Activated CD8-positive, alpha-beta memory T cell treated with anti-CD3 and anti-CD28 coated beads, Interleukin-2, amount 10 ng/mL, durations not matched to agents 7 days and 5 days (primary cell): ENCODE measurements at regions not wholly inside any gene's neighbourhood (a gene's known extent, or its start where the extent isn't known, plus 50 kb on each side); places are given as distances from the start of the nearest gene placed in this dataset.
"Not testable (repeated sequence)": the region's sequence is repeated elsewhere in the genome, so short reads cannot be mapped to it uniquely, and the experiment has no call there.

Experiments used
- ATAC-seq: fragments of 150-1000 bp; cut with Tn5 transposase; one replicate; pipeline ENCODE4 v1.10.0; 2021; ENCODE audit warnings: moderate library complexity
- CTCF ChIA-PET: fragments of 350-600 bp; sonication (Branson Sonifier 250); formaldehyde crosslinking; loops from one replicate; lab custom pipeline; 2021; ENCODE audit warnings: antibody characterized with exemption; lab: Charles Lee
- DNase-seq: peaks from one replicate; pipeline ENCODE4 v3.0.0-alpha.2; 2020
- H3K27ac Mint-ChIP-seq: one replicate; pipeline ENCODE4 v1.8.0; 2021; ENCODE audit warnings: mild to moderate bottlenecking, mixed read lengths
- H3K27me3 Mint-ChIP-seq: one replicate; pipeline ENCODE4 v1.8.0; 2021; ENCODE audit warnings: mixed read lengths
- H3K36me3 Mint-ChIP-seq: one replicate; pipeline ENCODE4 v1.8.0; 2021; ENCODE audit warnings: mild to moderate bottlenecking, mixed read lengths
- H3K4me1 Mint-ChIP-seq: one replicate; pipeline ENCODE4 v1.8.0; 2021; ENCODE audit warnings: mixed read lengths
- H3K4me3 Mint-ChIP-seq: one replicate; pipeline ENCODE4 v1.8.0; 2021; ENCODE audit warnings: mild to moderate bottlenecking, moderate library complexity, mixed read lengths
- H3K9me3 Mint-ChIP-seq: one replicate; pipeline ENCODE4 v1.8.0; 2022; ENCODE audit warnings: low read depth, mixed read lengths

DNA sequence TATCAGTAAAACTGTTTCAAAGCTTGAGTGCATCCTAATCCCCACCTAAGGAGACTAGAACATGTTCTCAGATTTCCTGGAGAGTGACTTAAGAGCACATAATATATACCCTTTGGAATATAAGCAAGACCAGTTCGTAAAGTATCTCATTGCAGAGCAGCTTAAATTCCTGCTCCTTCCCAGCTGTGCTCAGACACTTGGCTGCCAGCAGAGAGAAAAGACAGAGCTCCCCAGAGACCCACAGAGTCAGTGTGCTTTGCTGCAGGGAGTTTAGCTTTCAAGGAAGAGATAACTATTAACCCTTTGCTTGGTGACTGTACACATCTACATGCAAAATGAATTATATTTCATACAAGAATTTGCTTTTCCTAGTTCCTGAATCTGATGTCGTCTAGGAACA, 338.1 kb upstream of the ARHGEF26 start:
- Mint-ChIP-seq H3K9me3 (no peaks in the 10 kb centered on the region), H3K4me3 (no peak overlapping the region), H3K27me3 (peaks cover 10% of the 10 kb centered on the region), H3K4me1 (no peaks in the 10 kb centered on the region), H3K27ac (no peak overlapping the region), H3K36me3 (no peaks in the 10 kb centered on the region)
- DNase-seq = no peak
- CTCF ChIA-PET = no interaction called here
- no peak for ATAC-seq

DNA sequence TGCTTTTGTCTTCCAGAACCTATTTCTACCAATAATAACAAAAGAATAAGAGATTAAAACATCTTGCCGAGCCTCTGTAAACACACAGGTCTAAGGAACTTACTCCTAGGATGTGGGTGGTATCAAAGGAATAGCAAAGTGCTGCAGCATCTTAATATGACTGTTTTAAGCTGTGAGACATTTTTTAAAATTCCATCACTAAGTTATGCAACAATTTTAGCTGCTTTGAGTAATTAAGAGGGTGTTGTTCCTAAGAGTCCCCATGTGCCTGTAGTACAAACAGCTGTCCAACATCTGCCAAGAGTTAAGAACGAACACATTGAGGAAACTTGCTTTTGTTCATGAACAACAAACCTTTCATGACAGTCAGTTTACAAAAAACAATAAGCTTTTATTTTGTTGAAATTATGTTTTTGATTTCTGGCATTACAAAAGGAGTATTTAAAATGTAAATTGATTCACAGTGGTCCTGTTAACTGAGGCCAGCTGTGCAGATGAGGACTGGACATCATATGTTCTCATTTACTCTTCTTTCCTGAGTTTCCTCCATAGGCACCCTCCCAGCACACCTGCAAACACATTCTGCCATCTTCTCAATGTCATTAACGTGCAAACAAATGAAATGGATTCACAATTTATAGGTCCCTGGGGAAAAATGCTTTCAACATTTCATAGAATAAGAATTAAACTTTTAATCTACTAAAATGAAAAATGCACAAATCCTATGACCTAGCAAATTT, 337.3 kb upstream of the ARHGEF26 start:
- CTCF ChIA-PET = no interaction called here
- Mint-ChIP-seq H3K36me3 (no peaks in the 10 kb centered on the region), H3K4me1 (no peaks in the 10 kb centered on the region), H3K4me3 (no peak overlapping the region), H3K27me3 (peaks cover 9% of the 10 kb centered on the region), H3K27ac (no peak overlapping the region), H3K9me3 (no peaks in the 10 kb centered on the region)
- ATAC-seq (no peak), DNase-seq (no peak)

DNA sequence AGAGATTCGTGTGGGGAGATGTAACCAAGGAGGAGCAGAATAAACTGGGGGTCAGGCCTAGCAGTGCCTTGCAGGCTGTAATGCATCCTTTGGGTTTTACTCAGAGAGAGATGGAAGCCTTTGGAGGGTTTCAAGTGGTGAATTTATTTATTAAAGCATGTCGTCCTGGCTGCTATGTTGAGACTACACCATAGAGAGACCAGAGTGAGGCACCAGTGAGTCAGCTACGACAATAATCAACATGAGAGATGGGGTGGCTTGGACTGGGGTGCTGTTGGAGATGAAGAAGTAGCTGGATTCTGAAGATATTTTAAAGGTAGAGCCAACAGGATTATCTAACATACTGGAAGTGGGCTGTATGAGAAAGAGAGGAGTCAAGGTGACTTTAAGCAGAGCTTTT, 335.3 kb upstream of the ARHGEF26 start:
- Mint-ChIP-seq H3K36me3 (no peaks in the 10 kb centered on the region), H3K27ac (no peak overlapping the region), H3K27me3 (peaks cover 3% of the 10 kb centered on the region), H3K9me3 (no peaks in the 10 kb centered on the region), H3K4me3 (no peak overlapping the region), H3K4me1 (no peaks in the 10 kb centered on the region)
- CTCF ChIA-PET = no interaction called here
- no peak for ATAC-seq
- DNase-seq = no peak

DNA sequence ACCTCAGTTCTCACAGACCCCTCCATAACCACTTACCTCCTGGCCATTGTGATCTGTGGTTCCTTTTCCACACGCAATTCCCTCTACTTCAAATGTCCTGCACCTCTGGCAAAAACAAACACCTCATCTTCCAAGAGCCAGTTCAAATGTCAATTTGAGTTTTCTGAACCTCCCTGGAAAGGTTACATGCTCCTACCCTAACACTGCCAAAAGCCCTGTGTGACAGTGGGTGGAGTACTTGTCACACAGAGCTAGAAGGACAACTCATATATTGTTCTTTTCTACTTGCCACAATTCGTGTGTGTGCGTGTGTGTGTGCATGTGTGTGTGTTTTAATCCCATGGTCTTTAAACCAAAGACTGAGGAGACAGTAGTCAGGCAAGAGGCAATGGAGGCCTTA, 331.8 kb upstream of the ARHGEF26 start:
- DNase-seq (no peak), ATAC-seq (no peak)
- no peak overlapping the region for H3K4me3 Mint-ChIP-seq
- CTCF ChIA-PET = no interaction called here
- H3K27me3 Mint-ChIP-seq = no peaks in the 10 kb centered on the region
- H3K4me1 Mint-ChIP-seq = no peaks in the 10 kb centered on the region
- H3K36me3 Mint-ChIP-seq = no peaks in the 10 kb centered on the region
- H3K9me3 Mint-ChIP-seq = peaks cover 4% of the 10 kb centered on the region
- no peak overlapping the region for H3K27ac Mint-ChIP-seq

DNA sequence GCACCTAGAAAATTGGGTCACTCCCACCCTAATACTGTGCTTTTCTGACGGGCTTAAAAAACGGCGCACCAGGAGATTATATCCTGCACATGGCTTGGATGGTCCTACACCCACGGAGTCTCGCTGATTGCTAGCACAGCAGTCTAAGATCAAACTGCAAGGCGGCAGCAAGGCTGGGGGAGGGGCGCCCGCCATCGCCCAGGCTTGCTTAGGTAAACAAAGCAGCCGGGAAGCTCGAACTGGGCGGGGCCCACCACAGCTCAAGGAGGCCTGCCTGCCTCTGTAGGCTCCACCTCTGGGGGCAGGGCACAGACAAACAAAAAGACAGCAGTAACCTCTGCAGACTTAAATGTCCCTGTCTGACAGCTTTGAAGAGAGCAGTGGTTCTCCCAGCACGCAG, 324.1 kb upstream of the ARHGEF26 start:
- H3K36me3 Mint-ChIP-seq, H3K27ac Mint-ChIP-seq, H3K4me1 Mint-ChIP-seq, DNase-seq, CTCF ChIA-PET, H3K4me3 Mint-ChIP-seq, H3K9me3 Mint-ChIP-seq, H3K27me3 Mint-ChIP-seq, ATAC-seq: not testable (repeated sequence)

DNA sequence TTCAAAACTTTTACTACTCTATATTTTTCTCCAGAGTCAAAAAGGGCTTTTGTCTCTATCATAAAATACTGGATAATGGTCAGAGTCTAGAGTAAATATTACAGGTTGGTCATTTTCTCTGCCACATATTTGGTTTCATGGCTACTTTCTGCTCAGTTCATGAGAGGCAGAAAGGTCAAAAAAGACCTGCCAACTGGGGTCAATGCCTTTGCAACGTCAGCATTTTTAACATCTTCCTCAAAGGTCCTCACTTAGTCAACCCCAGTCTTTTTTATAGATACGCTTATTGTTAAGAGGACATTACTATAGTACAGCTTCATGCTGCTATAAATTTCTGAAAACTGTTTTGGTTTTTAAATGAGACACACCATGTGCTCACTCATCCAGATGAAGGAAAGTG, 312.1 kb upstream of the ARHGEF26 start:
- CTCF ChIA-PET = no interaction called here

DNA sequence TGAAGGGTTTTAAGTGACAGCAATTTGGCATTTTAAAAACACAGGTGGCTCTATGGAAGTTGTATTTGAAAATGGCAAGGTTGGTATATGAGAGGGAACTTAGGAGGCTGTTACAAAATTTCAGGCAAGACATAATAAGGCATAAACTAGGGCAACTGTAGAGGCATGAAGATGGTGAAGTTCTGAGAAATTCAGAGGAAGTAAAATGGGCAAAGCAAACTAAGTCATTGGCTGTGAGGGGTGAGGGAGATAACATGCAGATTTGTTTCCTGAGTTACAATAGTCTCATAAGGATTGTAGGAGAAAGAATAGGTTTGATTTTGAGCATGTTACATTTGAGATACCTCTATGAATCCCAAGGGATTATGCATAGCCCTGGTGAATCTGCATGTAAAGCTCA, 302.9 kb upstream of the ARHGEF26 start:
- no peak overlapping the region for H3K27ac Mint-ChIP-seq
- no peak overlapping the region for H3K4me3 Mint-ChIP-seq
- H3K36me3 Mint-ChIP-seq = no peaks in the 10 kb centered on the region
- H3K27me3 Mint-ChIP-seq = no peaks in the 10 kb centered on the region
- peaks cover 2% of the 10 kb centered on the region for H3K4me1 Mint-ChIP-seq
- CTCF ChIA-PET = no interaction called here
- ATAC-seq = no peak
- H3K9me3 Mint-ChIP-seq = no peaks in the 10 kb centered on the region
- no peak for DNase-seq

More for the DNA sequence above, 312.1 kb upstream of the ARHGEF26 start:
- H3K4me3 Mint-ChIP-seq = no peak overlapping the region
- ATAC-seq (no peak), DNase-seq (no peak)
- no peaks in the 10 kb centered on the region for H3K4me1 Mint-ChIP-seq
- no peaks in the 10 kb centered on the region for H3K36me3 Mint-ChIP-seq
- peaks cover 10% of the 10 kb centered on the region for H3K27me3 Mint-ChIP-seq
- H3K27ac Mint-ChIP-seq = no peak overlapping the region
- H3K9me3 Mint-ChIP-seq = no peaks in the 10 kb centered on the region

DNA sequence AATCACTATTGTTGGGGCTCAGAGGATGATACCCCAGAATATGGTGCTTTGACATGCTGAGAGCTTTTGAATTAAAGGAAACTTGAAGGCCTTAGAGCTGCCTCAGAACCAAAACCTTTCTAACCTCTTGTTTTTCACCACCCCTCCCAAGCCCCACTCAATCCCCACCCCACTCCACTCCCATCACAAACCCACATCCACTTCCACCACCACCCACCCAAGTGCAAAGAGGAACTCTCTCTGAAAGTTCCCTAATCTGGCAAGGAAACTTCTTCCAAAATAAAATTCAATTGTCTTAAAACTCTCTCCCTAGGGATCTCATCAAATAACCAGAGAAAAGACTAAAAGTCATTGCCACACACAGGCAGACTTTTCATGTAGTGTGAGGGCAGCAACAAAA, 301.2 kb upstream of the ARHGEF26 start:
- Mint-ChIP-seq H3K4me1 (peaks cover 2% of the 10 kb centered on the region), H3K27me3 (no peaks in the 10 kb centered on the region), H3K4me3 (no peak overlapping the region), H3K9me3 (no peaks in the 10 kb centered on the region), H3K36me3 (no peaks in the 10 kb centered on the region), H3K27ac (no peak overlapping the region)
- DNase-seq (no peak), ATAC-seq (no peak)
- CTCF ChIA-PET = no interaction called here

DNA sequence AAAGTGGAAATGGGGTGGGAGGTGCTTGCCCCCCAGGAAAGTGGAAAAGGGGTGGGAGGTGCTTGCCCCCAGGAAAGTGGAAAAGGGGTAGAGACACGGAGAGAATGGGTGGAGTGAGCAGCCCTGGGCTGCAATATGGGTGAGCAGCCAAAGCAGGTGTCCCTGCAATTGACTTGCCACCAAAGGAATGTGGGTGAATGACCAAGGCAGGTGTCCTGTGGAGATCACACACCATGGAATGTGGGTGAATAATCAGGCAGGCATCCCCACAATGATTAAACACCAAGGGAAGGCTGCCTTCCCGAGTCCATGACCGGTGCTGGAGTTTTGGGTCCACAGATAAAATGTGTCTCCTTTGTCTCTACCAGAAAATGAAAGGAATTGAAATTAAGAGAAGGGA, 292.8 kb upstream of the ARHGEF26 start:
- H3K36me3 Mint-ChIP-seq, H3K4me3 Mint-ChIP-seq, H3K27ac Mint-ChIP-seq, H3K9me3 Mint-ChIP-seq, H3K27me3 Mint-ChIP-seq, ATAC-seq, DNase-seq, CTCF ChIA-PET, H3K4me1 Mint-ChIP-seq: not testable (repeated sequence)

DNA sequence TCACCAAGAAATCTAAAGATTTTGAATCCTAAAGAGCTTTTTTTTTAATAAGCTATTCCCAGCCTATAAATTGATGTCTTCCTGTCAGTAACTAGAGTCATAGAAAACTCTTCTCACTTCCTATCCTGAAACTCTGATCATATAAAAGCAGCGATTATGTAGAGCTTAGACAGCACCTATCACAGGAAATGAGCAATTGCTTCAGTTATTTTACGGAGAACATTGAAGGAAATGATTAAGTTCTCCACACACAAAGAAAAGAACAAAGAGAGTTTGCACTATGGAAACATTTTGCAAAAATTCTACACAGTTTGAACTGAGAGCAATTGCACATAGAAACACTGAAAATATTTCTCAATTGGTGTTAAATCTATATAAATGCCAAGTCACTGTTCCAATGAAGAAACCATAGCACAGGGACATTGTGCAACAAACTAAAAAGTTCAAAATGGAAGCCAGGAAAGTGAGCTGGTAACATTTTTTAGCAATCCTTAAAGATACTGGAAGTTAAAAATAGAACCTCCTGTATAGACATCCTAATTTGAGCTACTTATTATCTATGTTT, 291.5 kb upstream of the ARHGEF26 start:
- Mint-ChIP-seq H3K4me3 (no peak overlapping the region), H3K4me1 (no peaks in the 10 kb centered on the region), H3K36me3 (no peaks in the 10 kb centered on the region), H3K27me3 (no peaks in the 10 kb centered on the region), H3K27ac (no peak overlapping the region), H3K9me3 (no peaks in the 10 kb centered on the region)
- CTCF ChIA-PET = no interaction called here
- ATAC-seq (no peak), DNase-seq (no peak)

DNA sequence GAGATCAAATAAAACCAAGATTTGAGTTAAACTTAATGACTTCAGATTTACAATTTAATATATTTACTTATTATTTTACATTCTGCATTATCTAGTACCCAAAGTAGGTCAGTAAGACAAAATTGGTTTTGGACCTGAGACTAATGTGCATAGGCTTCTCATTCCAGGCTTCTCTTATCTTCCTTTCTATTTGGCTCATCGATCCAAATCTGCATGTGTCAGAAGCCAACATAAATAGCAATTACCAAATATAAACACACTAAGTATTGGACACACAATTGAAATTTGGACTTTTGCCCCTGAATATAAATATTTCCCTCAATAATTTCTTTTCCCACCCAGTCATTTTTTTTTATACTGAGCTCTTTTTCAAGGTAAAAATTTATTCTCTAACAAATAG, 290.6 kb upstream of the ARHGEF26 start:
- no peak for ATAC-seq
- no peak for DNase-seq
- no peaks in the 10 kb centered on the region for H3K4me1 Mint-ChIP-seq
- H3K36me3 Mint-ChIP-seq = no peaks in the 10 kb centered on the region
- no peak overlapping the region for H3K27ac Mint-ChIP-seq
- CTCF ChIA-PET = no interaction called here
- H3K4me3 Mint-ChIP-seq = no peak overlapping the region
- H3K27me3 Mint-ChIP-seq = no peaks in the 10 kb centered on the region
- no peaks in the 10 kb centered on the region for H3K9me3 Mint-ChIP-seq

DNA sequence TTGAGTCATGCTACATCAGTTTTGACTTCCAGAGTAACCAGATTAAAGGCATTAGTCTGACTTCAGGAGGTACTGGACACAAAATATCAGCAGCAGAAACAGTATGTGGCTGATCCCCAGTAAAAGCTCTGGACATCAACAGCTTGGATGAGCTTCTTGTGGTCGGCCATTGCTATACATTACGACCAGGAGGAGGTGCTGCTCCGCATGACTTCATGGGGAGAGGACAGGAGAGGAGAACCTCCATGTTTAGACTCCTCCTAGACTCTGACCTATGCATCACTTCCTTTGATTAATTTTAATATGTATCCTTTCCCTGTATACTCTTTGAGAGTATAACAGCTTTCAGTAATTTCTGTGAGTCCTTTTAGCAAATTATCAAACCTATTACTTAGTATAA, 285.6 kb upstream of the ARHGEF26 start:
- ATAC-seq = no peak
- Mint-ChIP-seq H3K27me3 (peaks cover 2% of the 10 kb centered on the region), H3K4me1 (no peaks in the 10 kb centered on the region), H3K36me3 (no peaks in the 10 kb centered on the region), H3K27ac (no peak overlapping the region), H3K4me3 (no peak overlapping the region), H3K9me3 (no peaks in the 10 kb centered on the region)
- CTCF ChIA-PET = no interaction called here
- DNase-seq = no peak

DNA sequence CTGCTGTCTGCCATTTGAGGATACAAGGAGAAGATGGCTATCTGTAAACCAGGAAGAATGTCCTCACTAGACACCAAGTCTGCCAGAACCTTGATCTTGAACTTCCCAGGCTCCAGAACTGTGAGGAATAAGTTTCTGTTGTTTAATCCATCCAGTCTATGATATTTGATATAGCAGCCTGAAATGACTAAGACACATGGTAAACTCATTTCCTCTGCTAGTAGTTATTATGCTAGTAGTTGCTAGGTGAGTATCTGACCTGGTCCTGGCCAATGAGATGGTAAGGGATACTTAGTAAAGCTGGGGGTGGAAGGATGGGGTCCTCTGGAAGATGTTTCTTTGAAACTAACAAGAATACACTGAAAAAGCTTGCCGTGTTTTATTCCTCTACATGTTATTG, 280.7 kb upstream of the ARHGEF26 start:
- H3K4me3 Mint-ChIP-seq = no peak overlapping the region
- ATAC-seq = no peak
- DNase-seq = no peak
- peaks cover 5% of the 10 kb centered on the region for H3K27me3 Mint-ChIP-seq
- no peaks in the 10 kb centered on the region for H3K4me1 Mint-ChIP-seq
- no peaks in the 10 kb centered on the region for H3K9me3 Mint-ChIP-seq
- no peaks in the 10 kb centered on the region for H3K36me3 Mint-ChIP-seq
- CTCF ChIA-PET = no interaction called here
- no peak overlapping the region for H3K27ac Mint-ChIP-seq

DNA sequence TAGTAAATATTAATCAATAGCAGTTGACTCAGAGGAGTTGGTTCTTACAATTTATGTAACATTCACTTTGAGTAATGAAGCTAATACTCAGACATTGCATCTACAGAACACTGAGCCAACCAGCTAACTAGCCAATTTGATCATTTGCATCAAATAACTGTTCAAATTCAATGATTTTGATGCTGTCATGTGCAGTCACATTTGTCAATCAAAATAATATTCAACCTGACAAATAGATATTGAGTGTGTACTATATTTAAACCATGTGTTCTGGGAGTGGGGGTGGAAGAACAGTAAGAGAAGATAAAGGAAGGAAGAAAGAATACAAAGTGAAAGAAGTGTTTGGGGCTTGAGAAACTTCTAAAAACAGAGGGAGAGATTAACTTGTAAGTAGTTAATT, 277.2 kb upstream of the ARHGEF26 start:
- Mint-ChIP-seq H3K27me3 (peaks cover 3% of the 10 kb centered on the region), H3K4me1 (no peaks in the 10 kb centered on the region), H3K9me3 (no peaks in the 10 kb centered on the region), H3K4me3 (no peak overlapping the region), H3K36me3 (no peaks in the 10 kb centered on the region), H3K27ac (no peak overlapping the region)
- ATAC-seq = no peak
- CTCF ChIA-PET = no interaction called here
- DNase-seq = no peak
